ENCODE measurements at regions not wholly inside any gene's neighbourhood (a gene's known extent, or its start where the extent isn't known, plus 50 kb on each side); places are given as distances from the start of the nearest gene placed in this dataset.

DNA sequence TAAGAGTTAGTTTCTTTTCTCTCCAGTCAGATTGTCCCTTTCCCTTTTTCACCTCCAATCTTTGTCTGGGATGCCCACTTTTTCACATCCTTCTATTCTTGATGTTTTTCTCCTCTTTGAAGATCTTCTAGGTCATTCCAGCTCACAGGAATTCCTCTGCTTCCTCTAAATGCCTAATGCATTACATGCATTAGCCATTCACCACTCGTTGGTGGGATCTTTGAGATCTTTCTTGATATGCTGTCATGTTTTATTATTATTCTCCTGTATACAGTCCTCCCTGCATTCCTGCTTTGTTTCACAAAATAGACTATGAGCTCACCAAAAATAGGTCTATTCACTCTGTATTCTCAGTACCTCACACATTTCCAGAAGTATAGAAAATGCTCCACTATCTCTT lies 129.0 kb downstream of the LYPLAL1 start:
- H3K79me2 ChIP-seq (ENCODE audit: control insufficient read depth in 1 of 2, insufficient read depth in 2 of 2, low read length in 2 of 2): no peaks in the 10 kb centered on the region
- H3K4me3 ChIP-seq (ENCODE audit: extremely low read depth in 1 of 4, insufficient read depth in 2 of 4, low read depth in 3 of 4, low read length in 4 of 4): no peak overlapping the region
- no peaks in the 10 kb centered on the region for H3K4me1 ChIP-seq (replicated peaks in 1 of 4; ENCODE audit: control insufficient read depth in 3 of 4, insufficient read depth in 4 of 4, low read length in 3 of 4)
- no peaks in the 10 kb centered on the region for H3K23me2 ChIP-seq (ENCODE audit: low read depth, low read length)
- no peak overlapping the region for H2AK5ac ChIP-seq (ENCODE audit: low read depth, low read length)
- H3K27me3 ChIP-seq (replicated peaks in 1 of 4; ENCODE audit: control insufficient read depth in 3 of 4, extremely low read depth in 1 of 4, insufficient read depth in 3 of 4, low read length in 3 of 4): no peaks in the 10 kb centered on the region
- DNase-seq (ENCODE audit: low read depth in 1 of 2, low spot score in 2 of 2) (no peak), FAIRE-seq (no peak)
- ChIA-PET POLR2A (ENCODE audit: partially characterized antibody) (no interaction called here), CTCF (ENCODE audit: partially characterized antibody) (interaction anchor here (0.8 to 1.3 kb wide), 2 partner anchors 11 to 41 kb away, joined by 3 to 4 read pairs; no protein-coding TSS in a partner anchor)
- H2BK5ac ChIP-seq (ENCODE audit: low read depth, low read length): no peak overlapping the region
- no peak overlapping the region for H3K27ac ChIP-seq (ENCODE audit: low read depth, low read length)
- H4K91ac ChIP-seq (replicated peaks; ENCODE audit: insufficient read length, low read length): no peak overlapping the region
- no peaks in the 10 kb centered on the region for H3K36me3 ChIP-seq (ENCODE audit: control insufficient read depth in 2 of 4, insufficient read depth in 4 of 4, low read length in 3 of 4)
- 87% methylated on average over 1 of the region's 1 CpG; no CpG with 5 or more reads in 1 of the 2 experiments for WGBS, 2 experiments (ENCODE audit: extremely low coverage in 1 of 2, insufficient coverage in 1 of 2, insufficient read length in 1 of 2, insufficient replicate concordance in 2 of 2, low coverage in 1 of 2, low lambda C conversion rate in 2 of 2, missing lambda C conversion rate in 1 of 2)
- no peak overlapping the region for H3K14ac ChIP-seq (ENCODE audit: insufficient read length)
- no peak overlapping the region for H3K18ac ChIP-seq (ENCODE audit: extremely low read depth, low read length)
- no peaks in the 10 kb centered on the region for H3K9me3 ChIP-seq (ENCODE audit: insufficient read depth in 2 of 2, low read depth in 1 of 2, low read length in 1 of 2)
- H2AFZ ChIP-seq (ENCODE audit: low read length): no peak overlapping the region
- H2BK20ac ChIP-seq (ENCODE audit: low read length): no peak overlapping the region
- H3K56ac ChIP-seq (replicated peaks; ENCODE audit: insufficient read length, low read depth, low read length): no peak overlapping the region
- no peak overlapping the region for H2BK15ac ChIP-seq (ENCODE audit: low read length)
- H4K5ac ChIP-seq (ENCODE audit: insufficient read length, low read depth, low read length): no peak overlapping the region
- no peak overlapping the region for H3K4me2 ChIP-seq (ENCODE audit: insufficient read depth in 1 of 2, low read depth in 2 of 2, low read length in 2 of 2)
- H4K8ac ChIP-seq (ENCODE audit: extremely low read depth, insufficient read depth, low read length): no peak overlapping the region
- no peak for TF ChIP-seq ZNF274 (IDR thresholded peaks at IDR 0.05; ENCODE audit: borderline replicate concordance, extremely low read depth, low read length)
- TF ChIP-seq SIX5 (IDR thresholded peaks at IDR 0.05; ENCODE audit: low read depth, low read length): no peak
- TF ChIP-seq SIN3A (conservative IDR thresholded peaks at IDR 0.05 in 1 of 2, IDR thresholded peaks at IDR 0.05 in 1 of 2; ENCODE audit: low read depth in 1 of 2, low read length in 2 of 2): no peak
- TF ChIP-seq, protein P1, sequence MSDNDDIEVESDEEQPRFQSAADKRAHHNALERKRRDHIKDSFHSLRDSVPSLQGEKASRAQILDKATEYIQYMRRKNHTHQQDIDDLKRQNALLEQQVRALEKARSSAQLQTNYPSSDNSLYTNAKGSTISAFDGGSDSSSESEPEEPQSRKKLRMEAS (IDR thresholded peaks at IDR 0.05): no peak
- no peaks in the 10 kb centered on the region for H3K79me1 ChIP-seq (ENCODE audit: low read depth, low read length)
- H3K23ac ChIP-seq (ENCODE audit: insufficient read length): no peak overlapping the region
- H3K4ac ChIP-seq (replicated peaks; ENCODE audit: insufficient read length, low read depth, low read length): no peak overlapping the region
- no peak overlapping the region for H3K9ac ChIP-seq (replicated peaks in 1 of 4; ENCODE audit: extremely low read depth in 1 of 4, low read depth in 3 of 4, low read length in 3 of 4)
- H2BK12ac ChIP-seq (ENCODE audit: low read depth, low read length): no peak overlapping the region
- H2BK120ac ChIP-seq (replicated peaks; ENCODE audit: low read depth, low read length): no peak overlapping the region
- H4K20me1 ChIP-seq (replicated peaks in 1 of 2; ENCODE audit: control insufficient read depth in 1 of 2, insufficient read depth in 2 of 2, low read length in 2 of 2): no peaks in the 10 kb centered on the region
